CD14-positive monocyte (primary cell): ENCODE measurements at regions not wholly inside any gene's neighbourhood (a gene's known extent, or its start where the extent isn't known, plus 50 kb on each side); places are given as distances from the start of the nearest gene placed in this dataset.

Experiments used
- DNase-seq, 3 donors: peaks; one replicate each; pipeline ENCODE4 v3.0.0-alpha.2; 2011 to 2022
- H2AFZ ChIP-seq: 2 replicates; pipeline ENCODE4 v1.6.0; 2012; ENCODE audit warnings: mild to moderate bottlenecking, low read depth, low read length, inconsistent platforms; ENCODE audit not compliant: insufficient read depth, poor library complexity, severe bottlenecking
- H3K27ac ChIP-seq, 2 donors: 1 replicate in 1 of 2; 2 replicates in 1 of 2; pipeline ENCODE4 v1.5.1; 2012 to 2013; ENCODE audit warnings: low read length in 2 of 2, control low read depth in 1 of 2, inconsistent platforms in 1 of 2, low read depth in 1 of 2, mild to moderate bottlenecking in 1 of 2
- H3K27me3 ChIP-seq, 2 donors: one replicate each; pipeline versions ENCODE4 v1.6.0 to v1.6.1; 2011 to 2013; ENCODE audit warnings: low read length in 2 of 2; ENCODE audit not compliant: control insufficient read depth in 2 of 2, insufficient read depth in 2 of 2
- H3K36me3 ChIP-seq, 2 donors: replicated peaks in 1 of 2; 1 replicate in 1 of 2; 2 replicates in 1 of 2; pipeline versions ENCODE4 v1.5.1 to v1.6.1; 2012 to 2013; ENCODE audit warnings: low read length in 2 of 2, control low read depth in 1 of 2, inconsistent platforms in 1 of 2, mild to moderate bottlenecking in 1 of 2; ENCODE audit not compliant: insufficient read depth in 2 of 2, control insufficient read depth in 1 of 2
- H3K4me1 ChIP-seq, 2 donors: 1 replicate in 1 of 2; 2 replicates in 1 of 2; pipeline versions ENCODE4 v1.5.1 to v1.6.1; 2012 to 2013; ENCODE audit warnings: low read length in 2 of 2, control low read depth in 1 of 2, inconsistent platforms in 1 of 2, mild to moderate bottlenecking in 1 of 2, moderate library complexity in 1 of 2; ENCODE audit not compliant: insufficient read depth in 2 of 2, control insufficient read depth in 1 of 2
- H3K4me2 ChIP-seq: replicated peaks from 2 replicates; pipeline ENCODE3; 2012; ENCODE audit warnings: low read length, moderate library complexity, mild to moderate bottlenecking; ENCODE audit not compliant: poor library complexity, severe bottlenecking; ENCODE audit errors: extremely low read depth
- H3K4me3 ChIP-seq, 3 experiments: fragments of 200-600 bp in 1 of 3; sonication (generic) in 1 of 3; replicated peaks in 1 of 3; 1 replicate in 2 of 3; 2 replicates in 1 of 3; pipeline ENCODE4 v1.5.1; 2011 to 2013; ENCODE audit warnings: low read length in 3 of 3, mild to moderate bottlenecking in 3 of 3, control low read depth in 2 of 3, low read depth in 2 of 3, inconsistent platforms in 1 of 3, moderate library complexity in 1 of 3
- H3K79me2 ChIP-seq: 2 replicates; pipeline ENCODE4 v1.6.0; 2012; ENCODE audit warnings: mild to moderate bottlenecking, control low read depth, inconsistent platforms, low read length, moderate library complexity; ENCODE audit not compliant: insufficient read depth
- H3K9ac ChIP-seq: 2 replicates; pipeline ENCODE4 v1.6.0; 2017; ENCODE audit warnings: low read length, mild to moderate bottlenecking; ENCODE audit not compliant: insufficient read depth, poor library complexity, severe bottlenecking
- H3K9me3 ChIP-seq, 2 donors: replicated peaks in 1 of 2; 1 replicate in 1 of 2; 2 replicates in 1 of 2; pipeline versions ENCODE4 v1.5.1 to v1.6.1; 2012 to 2013; ENCODE audit warnings: low read length in 2 of 2, control low read depth in 1 of 2; ENCODE audit not compliant: control insufficient read depth in 1 of 2, insufficient read depth in 1 of 2
- H4K20me1 ChIP-seq: 2 replicates; pipeline ENCODE4 v1.6.0; 2012; ENCODE audit warnings: mild to moderate bottlenecking, low read length, control low read depth, moderate library complexity; ENCODE audit not compliant: insufficient read depth
- H3K27ac Mint-ChIP-seq, 7 donors: one replicate each; pipeline ENCODE4 v1.8.0; 2020; ENCODE audit warnings: mild to moderate bottlenecking in 7 of 7, mixed read lengths in 7 of 7, moderate library complexity in 6 of 7, inconsistent platforms in 2 of 7
- H3K27me3 Mint-ChIP-seq, 3 donors: one replicate each; pipeline ENCODE4 v1.8.0; 2021 to 2022; ENCODE audit warnings: low read depth in 3 of 3, mild to moderate bottlenecking in 3 of 3, mixed read lengths in 3 of 3, moderate library complexity in 3 of 3, inconsistent platforms in 1 of 3
- H3K36me3 Mint-ChIP-seq, 2 donors: one replicate each; pipeline ENCODE4 v1.8.0; 2020; ENCODE audit warnings: mixed read lengths in 2 of 2, inconsistent platforms in 1 of 2, mild to moderate bottlenecking in 1 of 2
- H3K4me1 Mint-ChIP-seq: one replicate; pipeline ENCODE4 v1.8.0; 2020; ENCODE audit warnings: mild to moderate bottlenecking, mixed read lengths
- H3K4me3 Mint-ChIP-seq, 2 donors: one replicate each; pipeline ENCODE4 v1.8.0; 2020; ENCODE audit warnings: mild to moderate bottlenecking in 2 of 2, mixed read lengths in 2 of 2, moderate library complexity in 1 of 2
- H3K9me3 Mint-ChIP-seq, 7 donors: one replicate each; pipeline ENCODE4 v1.8.0; 2020 to 2022; ENCODE audit warnings: mixed read lengths in 7 of 7, mild to moderate bottlenecking in 6 of 7, moderate library complexity in 6 of 7, inconsistent platforms in 2 of 7
- WGBS: methylation state at CpG from one replicate; pipeline ENCODE4 v1.1.5; 2013; ENCODE audit warnings: missing lambda C conversion rate; ENCODE audit not compliant: insufficient coverage; 5-methylcytosine and 5-hydroxymethylcytosine counted together
- intact Hi-C, 2 donors: fragments of 100-400 bp; cut with micrococcal nuclease; formaldehyde crosslinking; loops; one replicate each; pipeline versions ENCODE4 v1.15.0 to v1.15.1; 2023
- TF ChIP-seq, protein P1 (sequence below): fragments of 200-600 bp; IDR thresholded peaks from one replicate; pipeline ENCODE4 v1.8.0; 2022; ENCODE audit warnings: antibody characterized with exemption, mild to moderate bottlenecking

DNA sequence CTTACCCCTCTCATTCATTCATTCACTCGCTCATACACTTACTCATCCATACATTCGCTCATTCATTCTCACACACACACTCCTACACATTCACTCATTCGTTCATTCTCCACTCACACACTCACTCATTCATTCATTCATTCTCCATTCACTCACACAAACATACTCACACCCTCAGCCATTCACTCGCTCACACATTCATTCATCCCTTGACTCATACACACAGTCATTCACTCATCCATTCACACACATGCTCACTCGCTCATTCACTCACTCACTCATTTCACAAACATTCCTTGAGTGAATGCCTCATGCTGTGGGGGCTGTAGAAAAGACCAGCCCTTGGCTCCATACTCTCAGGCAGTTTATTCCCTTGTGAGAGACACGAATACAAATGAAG lies 151.1 kb upstream of the MAMLD1 start:
- Histone ChIP-seq H3K36me3 (no peaks in the 10 kb centered on the region), H3K27me3 (no peaks in the 10 kb centered on the region), H3K9ac (no peak overlapping the region), H2AFZ (no peak overlapping the region), H3K27ac (no peak overlapping the region), H4K20me1 (no peaks in the 10 kb centered on the region), H3K9me3 (no peaks in the 10 kb centered on the region), H3K4me2 (no peak overlapping the region), H3K79me2 (no peaks in the 10 kb centered on the region), H3K4me3 (no peak overlapping the region), H3K4me1 (no peaks in the 10 kb centered on the region)
- Mint-ChIP-seq H3K36me3 (no peaks in the 10 kb centered on the region), H3K27ac (no peak overlapping the region), H3K4me1 (no peaks in the 10 kb centered on the region), H3K9me3 (no peaks in the 10 kb centered on the region), H3K4me3 (no peak overlapping the region), H3K27me3 (peaks cover 0 to 2% (median 0%) of the 10 kb centered on the region in 3 donors)
- WGBS = 100% methylated on average over 3 of the region's 6 CpGs
- TF ChIP-seq, protein P1, sequence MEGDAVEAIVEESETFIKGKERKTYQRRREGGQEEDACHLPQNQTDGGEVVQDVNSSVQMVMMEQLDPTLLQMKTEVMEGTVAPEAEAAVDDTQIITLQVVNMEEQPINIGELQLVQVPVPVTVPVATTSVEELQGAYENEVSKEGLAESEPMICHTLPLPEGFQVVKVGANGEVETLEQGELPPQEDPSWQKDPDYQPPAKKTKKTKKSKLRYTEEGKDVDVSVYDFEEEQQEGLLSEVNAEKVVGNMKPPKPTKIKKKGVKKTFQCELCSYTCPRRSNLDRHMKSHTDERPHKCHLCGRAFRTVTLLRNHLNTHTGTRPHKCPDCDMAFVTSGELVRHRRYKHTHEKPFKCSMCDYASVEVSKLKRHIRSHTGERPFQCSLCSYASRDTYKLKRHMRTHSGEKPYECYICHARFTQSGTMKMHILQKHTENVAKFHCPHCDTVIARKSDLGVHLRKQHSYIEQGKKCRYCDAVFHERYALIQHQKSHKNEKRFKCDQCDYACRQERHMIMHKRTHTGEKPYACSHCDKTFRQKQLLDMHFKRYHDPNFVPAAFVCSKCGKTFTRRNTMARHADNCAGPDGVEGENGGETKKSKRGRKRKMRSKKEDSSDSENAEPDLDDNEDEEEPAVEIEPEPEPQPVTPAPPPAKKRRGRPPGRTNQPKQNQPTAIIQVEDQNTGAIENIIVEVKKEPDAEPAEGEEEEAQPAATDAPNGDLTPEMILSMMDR = no peak
- DNase-seq = no peak
- intact Hi-C loops = no loop called here

DNA sequence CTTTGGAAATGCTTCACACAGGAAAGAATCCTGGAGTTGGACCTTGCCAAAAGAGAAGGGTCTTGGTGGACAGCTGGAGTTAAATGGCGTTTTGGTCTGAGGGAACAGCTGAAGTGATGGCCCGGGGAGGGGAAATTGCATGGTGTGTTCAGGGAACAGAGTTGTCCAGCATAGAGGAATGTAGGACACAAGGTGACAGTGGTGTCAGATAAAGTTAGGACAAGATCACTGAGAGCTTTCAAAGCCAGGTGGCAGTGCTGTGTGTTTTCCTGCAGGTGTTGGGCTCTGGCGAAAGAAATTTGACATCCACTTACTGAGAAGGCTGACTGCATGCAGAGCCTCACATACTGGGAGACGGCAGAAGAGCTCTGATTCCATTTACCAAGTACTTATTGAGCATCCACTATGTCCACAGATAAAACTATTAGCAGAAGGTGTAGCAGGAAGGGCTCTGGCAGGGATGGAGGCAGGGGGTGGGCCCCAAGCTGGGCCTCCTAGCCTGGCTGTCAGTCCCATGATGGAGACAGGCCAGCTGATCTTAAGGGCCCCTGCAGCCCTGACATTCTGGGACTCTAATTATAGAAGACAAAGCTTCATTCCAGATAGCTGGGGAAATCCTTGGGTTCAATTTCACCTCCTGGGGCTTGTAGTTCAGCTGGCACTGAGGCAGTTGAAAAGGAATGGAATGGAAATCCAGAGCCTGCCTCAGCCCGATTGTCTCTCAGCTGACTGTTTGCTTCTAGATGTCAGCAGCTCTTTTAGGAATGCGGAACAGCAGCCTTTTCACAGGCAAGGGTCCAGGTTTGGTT lies 150.2 kb upstream of the MAMLD1 start:
- intact Hi-C loops = no loop called here
- no peaks in the 10 kb centered on the region for H3K36me3 ChIP-seq
- H3K9me3 Mint-ChIP-seq = no peaks in the 10 kb centered on the region
- no peaks in the 10 kb centered on the region for H4K20me1 ChIP-seq
- H3K9ac ChIP-seq = no peak overlapping the region
- H3K36me3 Mint-ChIP-seq = no peaks in the 10 kb centered on the region
- H3K9me3 ChIP-seq = no peaks in the 10 kb centered on the region
- H3K79me2 ChIP-seq = no peaks in the 10 kb centered on the region
- no peak overlapping the region for H3K4me3 Mint-ChIP-seq
- H3K27ac ChIP-seq = no peak overlapping the region
- no peak for DNase-seq
- 100% methylated on average over 2 of the region's 6 CpGs for WGBS
- H3K4me3 ChIP-seq = no peak overlapping the region
- no peak overlapping the region for H3K27ac Mint-ChIP-seq
- H3K27me3 Mint-ChIP-seq = peaks cover 0 to 2% (median 0%) of the 10 kb centered on the region in 3 donors
- no peak overlapping the region for H3K4me2 ChIP-seq
- H3K4me1 ChIP-seq = no peaks in the 10 kb centered on the region
- no peaks in the 10 kb centered on the region for H3K27me3 ChIP-seq
- no peaks in the 10 kb centered on the region for H3K4me1 Mint-ChIP-seq
- TF ChIP-seq, protein P1 = no peak
- no peak overlapping the region for H2AFZ ChIP-seq
